PC-3 (cell line): ENCODE measurements at regions not wholly inside any gene's neighbourhood (a gene's known extent, or its start where the extent isn't known, plus 50 kb on each side); places are given as distances from the start of the nearest gene placed in this dataset.

Source experiments
- EZH2 ChIP-seq: fragments of 300-600 bp; sonication (generic); IDR thresholded peaks from one replicate; pipeline ENCODE4 v1.6.1; 2017; ENCODE audit warnings: antibody characterized with exemption, mild to moderate bottlenecking, low read length; ENCODE audit not compliant: unreplicated experiment
- EZH2phosphoT487 ChIP-seq: fragments of 300-600 bp; sonication (generic); IDR thresholded peaks from 2 replicates; pipeline ENCODE4 v1.6.1; 2018; ENCODE audit warnings: mild to moderate bottlenecking, antibody characterized with exemption, low read length, borderline replicate concordance
- TF ChIP-seq, protein P1 (sequence below): fragments of 300-600 bp; sonication (generic); conservative IDR thresholded peaks from 2 replicates; pipeline ENCODE4 v1.5.1; 2017; ENCODE audit warnings: antibody characterized with exemption, low read depth, mild to moderate bottlenecking, low read length

DNA sequence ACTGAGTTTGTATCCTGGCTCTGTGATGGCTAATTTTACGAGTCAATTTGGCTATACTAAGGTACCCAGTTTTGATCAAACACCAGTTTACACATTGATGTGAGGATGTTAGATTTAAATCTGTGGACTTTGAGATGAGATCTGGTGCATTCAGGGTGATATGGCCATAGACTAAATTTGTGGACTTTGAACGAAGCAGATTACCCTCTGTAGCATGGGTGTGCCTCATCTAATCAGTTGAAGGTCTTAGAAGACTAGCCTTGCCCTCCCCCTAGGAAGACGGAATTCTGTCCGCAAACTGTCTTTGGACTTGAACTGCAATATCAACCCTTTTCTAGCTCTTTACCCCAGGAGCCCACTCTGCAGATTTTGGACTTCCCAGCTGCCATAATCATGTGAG is 547.8 kb upstream of the CITED2 start:
- TF ChIP-seq, protein P1, sequence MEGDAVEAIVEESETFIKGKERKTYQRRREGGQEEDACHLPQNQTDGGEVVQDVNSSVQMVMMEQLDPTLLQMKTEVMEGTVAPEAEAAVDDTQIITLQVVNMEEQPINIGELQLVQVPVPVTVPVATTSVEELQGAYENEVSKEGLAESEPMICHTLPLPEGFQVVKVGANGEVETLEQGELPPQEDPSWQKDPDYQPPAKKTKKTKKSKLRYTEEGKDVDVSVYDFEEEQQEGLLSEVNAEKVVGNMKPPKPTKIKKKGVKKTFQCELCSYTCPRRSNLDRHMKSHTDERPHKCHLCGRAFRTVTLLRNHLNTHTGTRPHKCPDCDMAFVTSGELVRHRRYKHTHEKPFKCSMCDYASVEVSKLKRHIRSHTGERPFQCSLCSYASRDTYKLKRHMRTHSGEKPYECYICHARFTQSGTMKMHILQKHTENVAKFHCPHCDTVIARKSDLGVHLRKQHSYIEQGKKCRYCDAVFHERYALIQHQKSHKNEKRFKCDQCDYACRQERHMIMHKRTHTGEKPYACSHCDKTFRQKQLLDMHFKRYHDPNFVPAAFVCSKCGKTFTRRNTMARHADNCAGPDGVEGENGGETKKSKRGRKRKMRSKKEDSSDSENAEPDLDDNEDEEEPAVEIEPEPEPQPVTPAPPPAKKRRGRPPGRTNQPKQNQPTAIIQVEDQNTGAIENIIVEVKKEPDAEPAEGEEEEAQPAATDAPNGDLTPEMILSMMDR: no peak
- TF ChIP-seq EZH2: no peak
- TF ChIP-seq EZH2phosphoT487: no peak
